Body of pancreas (tissue), 4 donors: ENCODE measurements at regions not wholly inside any gene's neighbourhood (a gene's known extent, or its start where the extent isn't known, plus 50 kb on each side); places are given as distances from the start of the nearest gene placed in this dataset.

ENCODE experiments used
- ATAC-seq: fragments of 150-250 bp; one replicate; pipeline ENCODE4 v1.9.1; 2016
- DNase-seq, 4 donors: peaks; one replicate each; pipeline ENCODE4 v3.0.0-alpha.2; 2019
- H3K27ac ChIP-seq, 4 donors: fragments of 200-600 bp; sonication (generic); 1 replicate in 3 of 4; 2 replicates in 1 of 4; pipeline versions ENCODE4 v1.5.1 to v1.6.1; 2016 to 2019; ENCODE audit warnings: mild to moderate bottlenecking in 1 of 4, mixed read lengths in 1 of 4, moderate library complexity in 1 of 4
- H3K27me3 ChIP-seq, 2 donors: fragments of 200-600 bp; sonication (generic); one replicate each; pipeline ENCODE4 v1.6.0; 2016; ENCODE audit warnings: mild to moderate bottlenecking in 1 of 2
- H3K36me3 ChIP-seq, 2 donors: fragments of 200-600 bp; sonication (generic); replicated peaks in 1 of 2; 2 replicates each; pipeline ENCODE4 v1.5.1; 2016; ENCODE audit warnings: low read depth in 2 of 2; ENCODE audit not compliant: insufficient read depth in 1 of 2
- H3K4me1 ChIP-seq: fragments of 200-600 bp; sonication (generic); one replicate; pipeline ENCODE4 v1.6.0; 2016
- H3K4me3 ChIP-seq, 2 donors: fragments of 200-600 bp; sonication (generic); 1 replicate in 1 of 2; 2 replicates in 1 of 2; pipeline ENCODE4 v1.5.1; 2016 to 2019
- H3K9me3 ChIP-seq, 3 donors: fragments of 200-600 bp; sonication (generic); 1 replicate in 2 of 3; 2 replicates in 1 of 3; pipeline ENCODE4 v1.5.1; 2016
- CTCF ChIP-seq, 7 experiments: fragments of 450-650 bp in 4 of 7; fragments of 200-600 bp in 3 of 7; sonication (generic) in 3 of 7; IDR thresholded peaks; one replicate each; pipeline ENCODE4 v1.5.1; 2016 to 2019; ENCODE audit warnings: antibody characterized with exemption in 7 of 7
- POLR2A ChIP-seq, 3 donors: fragments of 450-650 bp; IDR thresholded peaks; one replicate each; pipeline ENCODE4 v1.6.1; 2016; ENCODE audit warnings: antibody characterized with exemption in 3 of 3, mild to moderate bottlenecking in 2 of 3
- WGBS, 2 donors: methylation state at CpG; one replicate each; pipeline ENCODE4 v1.1.5; 2017; 5-methylcytosine and 5-hydroxymethylcytosine counted together
- intact Hi-C: fragments of 100-400 bp; cut with DNase I; formaldehyde crosslinking; loops from one replicate; pipeline ENCODE4 v1.15.1; 2023

- TF ChIP-seq POLR2A (IDR thresholded peaks at IDR 0.05) (no peak), CTCF (IDR thresholded peaks at IDR 0.05) (no peak)
- no peaks in the 10 kb centered on the region for H3K36me3 ChIP-seq
- no peak overlapping the region for H3K27ac ChIP-seq
- WGBS, 2 donors = 80 to 85% methylated on average over 2 of the region's 2 CpGs
- DNase-seq (no peak), ATAC-seq (no peak)
- intact Hi-C loops = no loop called here
- H3K4me3 ChIP-seq = no peak overlapping the region
- H3K9me3 ChIP-seq = no peaks in the 10 kb centered on the region
- H3K4me1 ChIP-seq = no peaks in the 10 kb centered on the region
- H3K27me3 ChIP-seq = no peaks in the 10 kb centered on the region
Measured at GRCh38 chr18:43775591-43775990, 498.3 kb upstream of the SYT4 start.

GRCh38 chr18:43776997-43777396, 499.7 kb upstream of the SYT4 start:
- TF ChIP-seq CTCF (IDR thresholded peaks at IDR 0.05) = no peak
- no peak for ATAC-seq
- WGBS, 2 donors = 37 to 43% methylated on average over 2 of the region's 2 CpGs

GRCh38 chr18:43777636-43778304, 500.5 kb upstream of the SYT4 start:
- DNase-seq = no peak
- TF ChIP-seq CTCF (IDR thresholded peaks at IDR 0.05) = no peak
- TF ChIP-seq POLR2A (IDR thresholded peaks at IDR 0.05) = no peak
- 72 to 79% methylated on average over 2 of the region's 2 CpGs for WGBS, 2 donors
- Histone ChIP-seq H3K27ac (no peak overlapping the region), H3K27me3 (no peaks in the 10 kb centered on the region), H3K4me1 (no peaks in the 10 kb centered on the region), H3K9me3 (no peaks in the 10 kb centered on the region), H3K36me3 (no peaks in the 10 kb centered on the region), H3K4me3 (no peak overlapping the region)
- intact Hi-C loops = no loop called here
- no peak for ATAC-seq

More at GRCh38 chr18:43776997-43777396, 499.7 kb upstream of the SYT4 start:
- H3K36me3 ChIP-seq = no peaks in the 10 kb centered on the region
- no peaks in the 10 kb centered on the region for H3K4me1 ChIP-seq
- H3K27ac ChIP-seq = no peak overlapping the region
- intact Hi-C loops = no loop called here
- no peak for DNase-seq
- H3K27me3 ChIP-seq = no peaks in the 10 kb centered on the region
- no peaks in the 10 kb centered on the region for H3K9me3 ChIP-seq
- no peak overlapping the region for H3K4me3 ChIP-seq

GRCh38 chr18:43780782-43781340, 503.6 kb upstream of the SYT4 start:
- WGBS, 2 donors = 46 to 51% methylated on average over 2 of the region's 2 CpGs
- H3K27ac ChIP-seq = no peak overlapping the region
- H3K36me3 ChIP-seq = no peaks in the 10 kb centered on the region
- H3K9me3 ChIP-seq = no peaks in the 10 kb centered on the region
- no peaks in the 10 kb centered on the region for H3K27me3 ChIP-seq
- no peak overlapping the region for H3K4me3 ChIP-seq
- TF ChIP-seq POLR2A (IDR thresholded peaks at IDR 0.05) (no peak), CTCF (IDR thresholded peaks at IDR 0.05) (no peak)
- intact Hi-C loops = no loop called here
- no peak for ATAC-seq
- DNase-seq = no peak
- H3K4me1 ChIP-seq = no peaks in the 10 kb centered on the region

- Histone ChIP-seq H3K27me3 (no peaks in the 10 kb centered on the region), H3K4me1 (no peaks in the 10 kb centered on the region), H3K9me3 (no peaks in the 10 kb centered on the region), H3K27ac (no peak overlapping the region), H3K36me3 (no peaks in the 10 kb centered on the region), H3K4me3 (no peak overlapping the region)
- no peak for ATAC-seq
- WGBS, 2 donors = 68 to 96% methylated on average over 1 of the region's 1 CpG
- TF ChIP-seq POLR2A (IDR thresholded peaks at IDR 0.05) (no peak), CTCF (IDR thresholded peaks at IDR 0.05) (no peak)
- intact Hi-C loops = no loop called here
- DNase-seq = no peak
Measured at GRCh38 chr18:43785158-43785557, 507.9 kb upstream of the SYT4 start.
